ENCODE measurements at regions not wholly inside any gene's neighbourhood (a gene's known extent, or its start where the extent isn't known, plus 50 kb on each side); places are given as distances from the start of the nearest gene placed in this dataset.

DNA sequence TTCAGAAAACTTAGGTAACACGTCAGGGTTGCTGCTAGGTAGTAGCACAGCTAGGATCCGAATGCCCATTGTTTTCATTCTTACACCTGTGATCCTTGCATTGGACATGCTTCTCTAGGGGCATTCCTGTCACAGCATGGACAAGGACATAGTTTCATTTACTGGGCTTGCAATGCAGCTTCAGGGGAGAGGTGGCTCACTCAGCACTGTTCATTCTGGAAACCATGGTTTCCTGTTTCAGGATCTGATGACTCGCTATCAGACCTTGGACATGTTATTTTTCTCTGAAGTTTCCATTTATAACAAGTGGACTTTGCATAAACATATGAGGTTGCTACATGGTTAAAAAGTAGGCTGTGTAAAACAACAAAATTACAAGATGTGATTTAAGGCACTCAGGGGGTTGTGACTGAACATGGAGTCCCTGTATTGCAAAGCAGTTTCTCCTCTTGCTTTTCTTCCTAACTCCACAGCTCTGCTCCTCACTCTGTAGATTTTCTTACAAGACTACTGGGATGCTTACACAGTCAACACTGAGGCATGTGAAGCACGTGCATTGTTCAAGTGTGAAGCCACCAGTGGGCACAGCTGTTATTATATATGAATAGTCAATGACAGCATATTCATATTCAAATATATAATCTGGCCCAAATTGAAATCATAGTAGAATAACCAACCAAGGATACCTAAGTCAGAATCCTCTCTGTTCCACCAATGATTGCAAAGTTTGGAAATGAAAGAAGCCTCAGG is 66.1 kb upstream of the STK32A start:
- DNase-seq (no peak), ATAC-seq (no peak)
- Histone ChIP-seq H3K27me3 (ENCODE audit: low read depth) (no peaks in the 10 kb centered on the region), H3K4me3 (no peak overlapping the region), H3K4me1 (no peaks in the 10 kb centered on the region), H3K27ac (no peak overlapping the region), H3K36me3 (no peaks in the 10 kb centered on the region), H3K9me3 (no peaks in the 10 kb centered on the region)
- TF ChIP-seq, protein P1, sequence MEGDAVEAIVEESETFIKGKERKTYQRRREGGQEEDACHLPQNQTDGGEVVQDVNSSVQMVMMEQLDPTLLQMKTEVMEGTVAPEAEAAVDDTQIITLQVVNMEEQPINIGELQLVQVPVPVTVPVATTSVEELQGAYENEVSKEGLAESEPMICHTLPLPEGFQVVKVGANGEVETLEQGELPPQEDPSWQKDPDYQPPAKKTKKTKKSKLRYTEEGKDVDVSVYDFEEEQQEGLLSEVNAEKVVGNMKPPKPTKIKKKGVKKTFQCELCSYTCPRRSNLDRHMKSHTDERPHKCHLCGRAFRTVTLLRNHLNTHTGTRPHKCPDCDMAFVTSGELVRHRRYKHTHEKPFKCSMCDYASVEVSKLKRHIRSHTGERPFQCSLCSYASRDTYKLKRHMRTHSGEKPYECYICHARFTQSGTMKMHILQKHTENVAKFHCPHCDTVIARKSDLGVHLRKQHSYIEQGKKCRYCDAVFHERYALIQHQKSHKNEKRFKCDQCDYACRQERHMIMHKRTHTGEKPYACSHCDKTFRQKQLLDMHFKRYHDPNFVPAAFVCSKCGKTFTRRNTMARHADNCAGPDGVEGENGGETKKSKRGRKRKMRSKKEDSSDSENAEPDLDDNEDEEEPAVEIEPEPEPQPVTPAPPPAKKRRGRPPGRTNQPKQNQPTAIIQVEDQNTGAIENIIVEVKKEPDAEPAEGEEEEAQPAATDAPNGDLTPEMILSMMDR (IDR thresholded peaks at IDR 0.05) = no peak
- intact Hi-C loops (cut with DNase I) = no loop called here

DNA sequence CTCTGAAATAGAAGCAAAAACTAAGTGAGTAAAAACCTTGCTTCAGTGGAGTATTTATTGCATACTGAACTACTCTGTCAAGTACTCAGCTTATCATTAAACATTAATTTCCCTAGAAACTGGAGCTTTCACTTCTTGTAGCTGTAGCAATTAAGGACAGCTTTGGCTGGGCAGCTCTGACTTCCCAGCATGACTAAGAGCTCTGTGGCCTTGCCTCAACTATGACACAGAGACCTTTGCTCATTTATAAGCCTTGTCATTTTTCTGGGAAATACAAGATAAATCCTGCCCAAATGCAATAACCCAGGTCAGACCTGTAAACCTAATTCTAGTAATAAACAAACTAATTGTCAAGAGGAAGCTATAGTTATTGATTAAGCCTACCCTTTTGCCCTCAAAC is 65.4 kb upstream of the STK32A start:
- intact Hi-C loops (cut with DNase I) = no loop called here

DNA sequence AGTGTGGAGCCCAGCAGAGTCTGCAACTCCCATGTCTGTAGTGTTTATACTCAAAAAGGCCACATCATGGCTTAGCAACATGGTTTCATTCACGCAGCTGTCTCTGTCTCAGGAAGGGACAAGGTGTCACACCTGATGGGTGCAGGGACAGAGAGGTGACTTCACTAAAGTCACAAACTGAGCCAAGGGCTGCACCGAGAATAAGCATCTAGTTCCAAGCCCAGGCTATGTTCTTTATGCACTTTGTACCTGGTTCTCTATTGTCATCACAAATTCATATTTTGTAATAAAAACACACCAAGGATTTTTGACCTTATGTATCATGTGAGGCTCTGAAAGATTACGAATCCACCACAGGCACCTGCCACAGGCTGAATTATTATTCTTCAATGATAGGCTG is 64.9 kb upstream of the STK32A start:
- H3K9me3 ChIP-seq = no peaks in the 10 kb centered on the region
- H3K27me3 ChIP-seq (ENCODE audit: low read depth) = no peaks in the 10 kb centered on the region
- ATAC-seq = no peak
- no peaks in the 10 kb centered on the region for H3K36me3 ChIP-seq
- H3K4me1 ChIP-seq = no peaks in the 10 kb centered on the region
- intact Hi-C loops (cut with DNase I) = no loop called here
- TF ChIP-seq, protein P1 (IDR thresholded peaks at IDR 0.05) = no peak
- no peak for DNase-seq
- H3K27ac ChIP-seq = no peak overlapping the region
- no peak overlapping the region for H3K4me3 ChIP-seq

More for the DNA sequence above, 65.4 kb upstream of the STK32A start:
- no peaks in the 10 kb centered on the region for H3K9me3 ChIP-seq
- ATAC-seq (peak; percentile 25 to 39), DNase-seq (no peak)
- H3K27ac ChIP-seq = no peak overlapping the region
- no peaks in the 10 kb centered on the region for H3K27me3 ChIP-seq (ENCODE audit: low read depth)
- no peak overlapping the region for H3K4me3 ChIP-seq
- H3K36me3 ChIP-seq = no peaks in the 10 kb centered on the region
- no peaks in the 10 kb centered on the region for H3K4me1 ChIP-seq
- TF ChIP-seq, protein P1 (IDR thresholded peaks at IDR 0.05) = no peak

DNA sequence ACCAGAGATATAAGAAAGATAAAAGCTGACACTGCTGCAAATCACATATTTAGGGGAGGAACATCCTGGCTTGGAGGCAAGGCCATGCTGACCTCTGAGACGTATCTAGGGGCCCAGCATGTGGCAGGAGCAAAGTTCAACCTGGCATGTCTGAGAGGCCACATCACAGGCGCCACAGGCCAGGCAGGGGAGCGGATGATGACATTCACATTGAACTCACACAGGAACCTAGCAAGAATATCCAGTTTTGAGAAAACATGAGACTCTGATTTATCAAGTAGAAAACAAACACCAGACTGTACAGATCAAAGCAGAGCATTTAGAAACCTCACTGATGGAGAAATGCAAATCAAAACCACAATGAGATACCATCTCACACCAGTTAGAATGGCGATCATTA is 64.2 kb upstream of the STK32A start:
- intact Hi-C loops (cut with DNase I) = no loop called here
- TF ChIP-seq, protein P1 (IDR thresholded peaks at IDR 0.05) = no peak
- ATAC-seq (no peak), DNase-seq (no peak)
- Histone ChIP-seq H3K36me3 (no peaks in the 10 kb centered on the region), H3K9me3 (no peaks in the 10 kb centered on the region), H3K27me3 (ENCODE audit: low read depth) (no peaks in the 10 kb centered on the region), H3K4me3 (no peak overlapping the region), H3K4me1 (no peaks in the 10 kb centered on the region), H3K27ac (no peak overlapping the region)

DNA sequence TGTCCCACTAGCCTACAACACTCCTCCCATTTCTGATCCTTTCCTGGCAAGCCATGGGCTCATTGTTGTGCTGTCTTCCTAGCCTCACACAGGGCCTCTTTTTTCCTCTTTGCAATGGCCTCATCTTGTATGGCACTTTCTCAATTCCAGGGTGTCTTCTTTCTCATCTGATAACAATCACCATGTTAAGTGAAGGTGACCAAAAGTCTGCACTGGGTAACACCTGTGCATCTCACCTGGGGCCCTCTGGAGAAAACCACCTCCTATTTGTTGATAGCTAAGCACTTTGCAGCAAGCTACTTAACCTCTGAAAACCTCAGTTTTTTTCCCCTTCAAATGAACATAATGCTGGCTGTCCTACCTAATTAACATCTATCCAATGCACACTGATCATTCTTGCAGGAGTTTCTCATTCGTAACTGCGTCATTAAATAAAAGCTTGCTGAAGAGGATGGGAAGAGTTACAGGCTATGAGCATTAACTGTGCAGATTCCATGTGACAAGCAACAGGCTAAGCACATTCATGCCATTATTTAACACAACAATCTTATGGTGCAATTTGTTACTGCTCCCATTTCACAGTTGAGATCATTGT is 60.1 kb upstream of the STK32A start:
- Histone ChIP-seq H3K4me3 (no peak overlapping the region), H3K9me3 (no peaks in the 10 kb centered on the region), H3K4me1 (no peaks in the 10 kb centered on the region), H3K27me3 (ENCODE audit: low read depth) (no peaks in the 10 kb centered on the region), H3K36me3 (no peaks in the 10 kb centered on the region), H3K27ac (no peak overlapping the region)
- ATAC-seq (no peak), DNase-seq (no peak)
- TF ChIP-seq, protein P1 (IDR thresholded peaks at IDR 0.05) = no peak
- intact Hi-C loops (cut with DNase I) = no loop called here

Measured in lower lobe of right lung (tissue), 2 donors.